NT2/D1 (cell line): ENCODE measurements at regions not wholly inside any gene's neighbourhood (a gene's known extent, or its start where the extent isn't known, plus 50 kb on each side); places are given as distances from the start of the nearest gene placed in this dataset.

Experiments
- SUZ12 ChIP-seq: IDR thresholded peaks from 2 replicates; pipeline ENCODE4 v1.6.1; 2011; ENCODE audit not compliant: insufficient read length, insufficient read depth; ENCODE audit errors: extremely low read depth
- YY1 ChIP-seq: IDR thresholded peaks from 2 replicates; pipeline ENCODE4 v1.6.1; 2011; ENCODE audit not compliant: insufficient read length, insufficient read depth
- ZNF274 ChIP-seq: IDR thresholded peaks from 2 replicates; pipeline ENCODE4 v1.6.1; 2011; ENCODE audit warnings: mild to moderate bottlenecking, low read depth, low read length

GRCh38 chr6:22401932-22402331 lies 105.1 kb upstream of the PRL start:
- TF ChIP-seq YY1 (no peak), ZNF274 (no peak), SUZ12 (no peak)
